Fibroblast of pulmonary artery (primary cell): ENCODE measurements at regions not wholly inside any gene's neighbourhood (a gene's known extent, or its start where the extent isn't known, plus 50 kb on each side); places are given as distances from the start of the nearest gene placed in this dataset.
A peak's percentile ranks its signal among the peaks of the same experiment; 100 is the strongest.

Experiments used
- DNase-seq: peaks from one replicate; pipeline ENCODE4 v3.0.0-alpha.2; 2010; ENCODE audit warnings: low read depth
- H3K4me3 ChIP-seq: replicated peaks from 2 replicates; pipeline ENCODE4 v1.5.1; 2011; ENCODE audit warnings: low read depth, mild to moderate bottlenecking, control low read depth, low read length, moderate library complexity
- TF ChIP-seq, protein P1 (sequence below): IDR thresholded peaks from 2 replicates; pipeline ENCODE4 v1.5.1; 2011; ENCODE audit warnings: mild to moderate bottlenecking, control low read depth, low read length, inconsistent platforms; ENCODE audit errors: missing control alignments

DNA sequence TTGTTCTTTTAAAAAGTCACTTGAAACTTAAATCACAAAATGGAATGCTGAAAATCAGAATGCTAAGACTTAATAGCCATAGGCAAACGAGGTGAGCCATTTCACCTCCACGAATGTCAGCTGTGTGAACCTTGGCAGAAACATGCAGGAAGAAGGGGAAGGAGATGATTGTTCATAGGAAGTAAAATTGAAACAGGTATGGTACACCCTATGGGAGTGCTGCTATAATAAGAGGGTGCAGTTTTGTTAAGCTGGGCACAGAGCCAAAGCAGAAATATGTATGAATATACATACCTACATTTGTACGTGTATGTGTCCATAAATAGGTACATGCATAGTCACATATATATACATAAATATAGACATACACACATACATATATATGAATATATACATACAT is 51.0 kb upstream of the SPINK5 start:
- H3K4me3 ChIP-seq: no peak overlapping the region
- TF ChIP-seq, protein P1, sequence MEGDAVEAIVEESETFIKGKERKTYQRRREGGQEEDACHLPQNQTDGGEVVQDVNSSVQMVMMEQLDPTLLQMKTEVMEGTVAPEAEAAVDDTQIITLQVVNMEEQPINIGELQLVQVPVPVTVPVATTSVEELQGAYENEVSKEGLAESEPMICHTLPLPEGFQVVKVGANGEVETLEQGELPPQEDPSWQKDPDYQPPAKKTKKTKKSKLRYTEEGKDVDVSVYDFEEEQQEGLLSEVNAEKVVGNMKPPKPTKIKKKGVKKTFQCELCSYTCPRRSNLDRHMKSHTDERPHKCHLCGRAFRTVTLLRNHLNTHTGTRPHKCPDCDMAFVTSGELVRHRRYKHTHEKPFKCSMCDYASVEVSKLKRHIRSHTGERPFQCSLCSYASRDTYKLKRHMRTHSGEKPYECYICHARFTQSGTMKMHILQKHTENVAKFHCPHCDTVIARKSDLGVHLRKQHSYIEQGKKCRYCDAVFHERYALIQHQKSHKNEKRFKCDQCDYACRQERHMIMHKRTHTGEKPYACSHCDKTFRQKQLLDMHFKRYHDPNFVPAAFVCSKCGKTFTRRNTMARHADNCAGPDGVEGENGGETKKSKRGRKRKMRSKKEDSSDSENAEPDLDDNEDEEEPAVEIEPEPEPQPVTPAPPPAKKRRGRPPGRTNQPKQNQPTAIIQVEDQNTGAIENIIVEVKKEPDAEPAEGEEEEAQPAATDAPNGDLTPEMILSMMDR: no peak
- no peak for DNase-seq

DNA sequence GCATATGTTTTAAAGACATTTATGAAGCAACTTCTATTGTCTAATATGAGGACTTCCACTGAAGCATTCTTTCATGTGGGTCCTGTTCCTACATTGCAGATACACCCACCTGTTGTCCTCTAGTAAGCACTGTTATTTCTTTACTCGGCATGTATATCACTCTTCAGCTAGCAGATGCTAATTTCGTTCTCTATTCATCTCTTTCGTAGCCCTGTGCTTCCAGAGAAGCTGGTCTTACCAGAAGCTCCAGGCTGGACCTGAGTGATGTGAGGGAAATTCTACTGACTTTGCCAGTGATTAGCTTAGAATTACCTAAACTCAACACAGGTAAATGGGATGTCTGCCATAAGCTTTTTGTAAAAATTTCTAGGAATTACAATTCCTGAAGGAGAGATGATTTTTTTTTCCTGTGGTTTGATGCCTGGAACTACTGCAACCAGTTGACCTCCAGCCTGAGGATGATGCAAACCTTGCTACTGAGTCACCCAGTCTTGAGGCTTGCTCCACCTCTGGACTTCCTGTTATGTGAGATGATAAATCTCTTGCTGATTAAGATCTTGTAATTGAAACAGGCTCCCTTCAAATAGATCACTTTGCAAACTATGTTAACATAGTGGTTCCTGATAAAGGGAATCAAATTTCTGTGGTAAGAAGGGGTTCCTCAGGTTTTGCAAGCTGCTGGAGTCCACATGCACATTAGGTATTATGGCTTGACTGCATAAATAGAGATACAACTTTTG is 52.2 kb upstream of the SPINK5 start:
- TF ChIP-seq, protein P1: no peak
- peak; percentile 25 for DNase-seq
- no peak overlapping the region for H3K4me3 ChIP-seq

DNA sequence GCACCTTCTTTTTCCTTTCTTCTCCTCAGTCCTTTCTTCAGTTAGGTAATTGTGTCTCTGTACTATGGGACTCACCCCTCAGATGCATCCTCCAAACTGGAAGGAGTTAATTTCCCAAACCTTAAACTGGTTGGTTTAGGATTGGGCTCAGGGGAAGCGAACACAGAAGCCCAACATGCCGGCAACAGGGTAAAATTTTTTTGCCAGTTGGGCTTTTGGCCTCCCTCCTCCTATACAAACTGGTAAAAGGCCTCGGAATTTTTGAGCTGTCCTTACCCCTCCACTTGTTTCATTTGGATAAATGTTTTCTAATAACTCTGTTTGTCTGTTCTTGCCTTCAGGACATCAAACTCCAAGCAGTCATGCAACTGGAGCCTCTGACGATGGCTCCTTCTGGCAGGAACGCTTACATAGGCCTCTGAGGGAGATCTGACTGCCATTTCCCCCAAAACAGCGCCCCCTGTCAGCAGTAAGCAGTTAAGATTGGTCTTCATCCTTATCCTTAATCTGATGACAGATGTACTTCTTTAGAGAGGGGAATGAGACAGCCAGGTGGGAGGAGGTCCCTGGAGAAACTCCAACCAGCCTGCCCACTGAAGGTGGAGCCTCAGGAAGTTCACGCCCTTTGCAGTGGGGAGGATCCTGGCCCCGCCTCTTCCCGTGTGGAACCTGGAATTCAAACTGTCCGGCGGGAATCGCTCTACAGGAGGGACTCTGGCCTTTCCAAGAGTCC is 57.8 kb upstream of the SPINK5 start:
- TF ChIP-seq, protein P1: no peak
- no peak for DNase-seq
- H3K4me3 ChIP-seq: no peak overlapping the region

DNA sequence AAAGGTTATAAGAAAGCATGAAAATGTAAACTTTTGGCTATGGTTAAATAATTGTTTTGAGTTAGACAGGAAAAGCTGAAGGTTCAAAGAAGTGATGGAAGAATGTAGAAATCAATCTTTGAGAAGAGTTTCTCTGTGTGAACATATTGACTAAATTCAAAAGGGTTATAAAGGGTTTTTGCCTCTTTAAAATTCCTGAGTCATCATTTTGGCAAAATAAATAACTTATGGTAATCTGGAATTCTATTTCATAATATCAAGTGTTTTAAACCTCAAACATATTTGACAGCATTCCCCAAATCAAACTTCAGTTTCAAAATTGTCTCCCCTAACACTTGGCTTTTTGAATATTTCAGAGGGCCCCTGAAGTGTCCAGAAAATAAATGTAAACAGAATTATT is 60.6 kb upstream of the SPINK5 start:
- TF ChIP-seq, protein P1: no peak
- H3K4me3 ChIP-seq: no peak overlapping the region
- DNase-seq: no peak

DNA sequence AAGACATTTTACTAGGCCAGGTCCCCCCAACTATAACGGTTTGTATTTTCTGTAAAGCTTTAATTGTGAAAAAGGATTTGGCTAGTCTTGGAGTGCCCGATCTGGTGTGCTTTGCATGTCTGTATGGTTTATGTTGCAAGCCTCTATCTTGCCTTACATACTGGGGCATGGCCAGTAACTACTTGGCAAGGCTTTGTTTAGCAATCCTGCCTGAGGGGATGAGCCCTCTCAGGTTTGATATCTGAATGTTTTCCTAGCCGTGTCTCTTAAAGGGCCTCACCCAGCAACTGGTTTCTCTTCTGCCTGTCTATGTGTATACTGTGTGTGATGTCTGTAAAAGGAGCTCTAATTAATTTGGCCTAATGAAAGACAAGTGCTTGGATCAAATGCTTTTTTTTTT is 61.3 kb upstream of the SPINK5 start:
- DNase-seq: no peak
- TF ChIP-seq, protein P1: no peak
- H3K4me3 ChIP-seq: no peak overlapping the region

DNA sequence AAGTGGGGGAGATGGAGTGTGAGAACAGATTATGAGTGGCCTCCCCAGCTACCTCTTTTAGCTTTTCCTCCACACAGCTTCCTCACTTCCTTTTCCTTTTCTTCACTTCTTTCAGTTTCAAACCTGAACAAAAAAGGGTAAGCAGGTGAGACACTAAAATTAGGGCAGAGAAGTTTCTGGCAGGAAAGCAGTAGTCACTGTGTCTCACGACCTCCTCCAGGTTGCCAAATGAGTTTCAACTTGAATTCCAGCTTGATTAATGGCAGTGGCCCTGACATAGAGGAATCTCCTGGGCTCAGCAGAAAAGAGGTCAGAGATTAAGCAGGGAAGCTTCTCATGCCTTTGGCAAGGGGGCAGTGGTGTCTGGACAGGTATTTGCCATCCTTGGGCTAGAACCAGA is 63.7 kb upstream of the SPINK5 start:
- TF ChIP-seq, protein P1: no peak
- DNase-seq: no peak
- H3K4me3 ChIP-seq: no peak overlapping the region
